ENCODE measurements at regions not wholly inside any gene's neighbourhood (a gene's known extent, or its start where the extent isn't known, plus 50 kb on each side); places are given as distances from the start of the nearest gene placed in this dataset.

DNA sequence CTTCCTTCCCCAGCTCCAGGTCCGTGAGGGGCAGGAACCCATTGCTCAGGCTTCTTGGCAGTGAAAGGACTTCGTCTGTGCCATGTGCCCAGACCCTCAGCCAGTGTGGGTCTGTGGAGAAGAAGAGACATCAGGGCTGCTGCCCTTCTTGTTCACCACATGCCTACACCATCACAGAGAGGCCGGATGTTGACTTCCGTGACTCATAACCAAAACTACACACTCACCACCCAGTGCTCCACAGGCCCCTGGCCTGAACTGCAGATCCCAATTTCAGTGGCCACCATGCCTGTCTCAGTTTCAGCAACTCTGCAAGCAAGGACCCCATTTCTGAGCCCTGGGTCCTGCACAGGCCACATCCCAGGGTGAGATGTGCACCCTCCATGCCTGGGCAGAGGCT lies 332.6 kb upstream of the SALL3 start:
- no peak for DNase-seq (ENCODE audit: low read depth, low spot score)

- no peak for DNase-seq (ENCODE audit: low read depth, low spot score)
Observed at GRCh38 chr18:78649421-78649820, 330.2 kb upstream of the SALL3 start.

DNA sequence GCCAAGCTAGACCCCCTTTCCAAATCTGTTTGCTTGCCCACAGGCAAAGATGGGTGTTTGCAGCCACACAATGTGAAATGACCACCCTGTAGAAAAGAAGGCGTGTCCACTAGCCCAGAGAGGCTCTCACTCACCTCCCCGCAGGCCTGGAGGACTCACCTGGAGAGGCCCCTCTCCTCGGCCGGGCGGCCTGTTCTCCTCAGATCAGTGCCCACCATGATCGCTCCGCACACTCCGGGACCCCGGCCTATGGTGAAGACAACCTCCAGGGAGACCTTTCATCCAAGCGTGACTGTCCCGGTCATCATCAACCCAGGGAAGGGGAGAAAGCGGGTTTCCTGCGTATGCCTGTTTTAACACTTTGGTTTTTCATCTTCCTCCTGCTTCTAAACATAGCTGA lies 328.7 kb upstream of the SALL3 start:
- no peak for DNase-seq (ENCODE audit: low read depth, low spot score)

- no peak for DNase-seq (ENCODE audit: low read depth, low spot score)
Observed at GRCh38 chr18:78652001-78652545, 327.5 kb upstream of the SALL3 start.

- DNase-seq (ENCODE audit: low read depth, low spot score), result no peak
Observed at GRCh38 chr18:78655921-78656320, 323.7 kb upstream of the SALL3 start.

DNA sequence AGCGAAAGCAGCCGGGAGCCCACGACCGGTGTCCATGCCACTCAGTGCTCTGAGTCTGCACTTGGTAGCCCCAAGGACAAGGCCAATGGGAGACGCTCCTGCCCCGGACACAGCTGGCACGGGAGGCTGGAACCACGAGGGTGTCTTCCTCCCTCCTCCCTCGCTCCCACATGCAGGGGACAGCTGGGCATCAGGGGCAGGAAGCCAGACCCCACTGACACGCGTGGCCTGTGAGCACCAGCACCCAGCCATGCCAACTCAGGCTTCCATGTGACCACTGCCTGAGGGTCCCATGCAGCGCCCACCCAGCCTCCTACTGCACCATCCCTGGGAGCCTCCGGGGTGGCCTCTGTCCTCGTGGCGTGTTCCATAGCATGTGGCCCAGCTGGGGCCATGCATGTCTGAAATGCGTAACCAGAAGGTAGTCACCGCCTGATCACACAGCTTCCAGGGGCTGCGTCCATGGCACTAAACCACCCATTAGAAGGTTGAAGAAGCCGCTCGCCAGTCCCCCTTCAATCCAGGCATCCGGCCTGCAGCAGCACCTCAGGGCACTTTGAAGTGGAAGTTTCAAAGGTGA lies 323.2 kb upstream of the SALL3 start:
- no peak for DNase-seq (ENCODE audit: low read depth, low spot score)

DNA sequence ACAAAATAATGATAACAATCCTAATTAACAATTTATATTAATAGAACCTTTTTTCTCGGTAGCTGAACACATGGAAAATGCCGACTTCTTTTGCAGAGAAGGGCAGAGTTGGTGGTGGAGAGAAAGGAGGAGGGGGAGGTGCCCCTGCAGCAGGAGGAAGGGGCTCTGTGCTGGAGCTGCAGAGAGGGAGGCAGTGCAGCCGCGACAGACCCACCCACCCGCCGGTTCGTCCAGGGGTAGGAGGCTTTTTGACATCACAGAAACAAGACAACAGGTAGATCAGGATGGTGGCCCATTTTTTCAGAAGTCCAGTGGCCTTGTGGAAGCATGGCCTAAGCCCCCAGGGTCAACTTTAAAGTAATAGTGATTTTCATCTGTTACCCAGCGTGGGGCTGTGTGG lies 321.1 kb upstream of the SALL3 start:
- DNase-seq (ENCODE audit: low read depth, low spot score), result no peak

DNA sequence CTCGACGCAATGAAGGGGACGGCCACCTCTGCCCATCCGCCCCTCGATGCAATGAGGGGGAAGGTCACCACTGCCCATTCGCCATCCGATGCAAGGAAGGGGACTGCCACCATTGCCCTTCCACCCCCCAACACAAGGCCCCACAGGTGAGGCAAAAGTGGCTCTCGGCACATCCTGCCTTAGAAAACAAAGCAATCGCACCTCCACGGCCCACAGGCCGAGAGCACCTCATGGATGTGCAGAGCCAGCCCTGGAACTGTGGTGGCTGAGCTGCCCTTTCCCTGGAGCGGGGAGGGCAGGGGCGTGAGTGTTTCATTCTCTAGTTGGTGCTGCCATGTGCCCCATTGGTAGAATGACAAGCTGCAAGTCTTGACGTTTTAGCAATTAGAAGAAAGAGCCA lies 320.6 kb upstream of the SALL3 start:
- DNase-seq (ENCODE audit: low read depth, low spot score), result no peak

DNA sequence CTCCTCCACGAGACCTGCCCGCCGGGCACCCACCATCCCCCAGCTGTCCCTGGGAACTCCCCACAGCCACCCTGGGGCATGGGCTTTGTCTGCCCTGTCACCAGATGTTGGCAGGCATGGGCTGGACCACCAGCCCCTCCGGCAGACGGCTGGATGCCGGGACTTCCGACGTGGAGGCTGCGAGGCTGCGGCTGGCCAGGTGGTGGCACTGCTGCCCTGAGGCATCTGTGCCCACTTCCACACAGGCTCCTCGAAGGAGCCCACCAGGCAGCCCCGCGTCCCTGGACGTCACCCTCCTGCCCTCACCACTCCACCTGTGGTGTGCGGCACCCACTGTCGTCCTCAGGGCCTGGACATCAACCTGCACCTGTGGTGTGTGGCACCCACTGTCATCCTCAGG lies 319.9 kb upstream of the SALL3 start:
- DNase-seq (ENCODE audit: low read depth, low spot score), result no peak

DNA sequence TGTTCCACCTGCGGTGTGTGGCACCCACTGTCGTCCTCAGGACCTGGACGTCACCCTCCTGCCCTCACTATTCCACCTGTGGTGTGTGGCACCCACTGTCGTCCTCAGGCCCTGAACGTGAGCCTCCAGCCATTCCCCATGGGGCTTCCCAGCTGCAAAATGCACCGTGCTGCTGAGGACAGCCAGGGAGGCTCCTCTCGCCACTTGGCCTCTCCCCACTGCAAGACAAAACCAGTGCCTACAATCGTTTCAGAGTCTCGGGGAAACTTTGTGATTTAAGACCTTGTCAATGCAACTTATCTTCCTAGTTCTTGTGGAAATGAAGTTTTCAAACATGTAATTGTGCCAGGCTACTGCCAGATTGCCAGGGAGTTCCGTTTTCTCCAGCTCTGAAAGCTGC lies 319.3 kb upstream of the SALL3 start:
- no peak for DNase-seq (ENCODE audit: low read depth, low spot score)

DNA sequence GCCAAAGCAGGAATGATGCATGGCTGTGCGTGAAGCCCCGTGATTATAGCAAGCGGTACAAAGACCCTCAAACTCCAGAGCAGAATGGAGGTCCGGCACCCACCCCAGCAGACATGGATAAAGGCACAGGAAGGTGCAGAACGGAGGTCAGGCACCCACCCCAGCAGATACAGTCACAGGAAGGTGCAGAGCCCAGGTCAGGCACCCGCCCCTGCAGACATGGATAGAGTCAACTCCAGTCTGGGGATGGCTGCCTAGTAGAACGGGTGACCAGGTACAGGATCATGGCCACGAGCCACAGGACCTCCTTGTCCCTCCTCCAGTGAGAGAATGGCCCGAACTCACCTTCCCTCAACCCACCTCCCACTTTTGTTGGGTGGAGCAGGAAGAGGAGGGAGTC lies 318.3 kb upstream of the SALL3 start:
- no peak for DNase-seq (ENCODE audit: low read depth, low spot score)

GRCh38 chr18:78662879-78663278 lies 316.7 kb upstream of the SALL3 start:
- DNase-seq (ENCODE audit: low read depth, low spot score), result no peak

DNA sequence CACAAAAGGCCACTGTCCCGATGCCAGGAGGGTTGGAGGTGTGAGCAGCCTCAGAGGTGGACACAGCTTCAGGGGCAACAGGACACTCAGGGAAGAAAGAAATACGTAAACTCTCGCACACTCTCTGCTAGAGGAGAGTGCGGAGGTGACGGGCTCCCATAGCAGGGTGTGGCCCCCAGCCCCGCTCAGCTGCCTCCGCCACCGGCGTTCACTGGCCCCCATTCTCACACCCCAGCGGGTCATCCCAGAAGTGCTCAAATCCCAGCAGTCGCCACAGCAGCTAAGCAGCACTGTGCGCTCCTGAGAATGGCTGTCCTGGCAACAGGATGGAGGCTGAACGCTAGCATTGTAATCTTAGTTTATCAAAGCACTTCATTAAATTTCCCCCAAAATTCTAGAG lies 315.6 kb upstream of the SALL3 start:
- DNase-seq (ENCODE audit: low read depth, low spot score), result no peak

DNA sequence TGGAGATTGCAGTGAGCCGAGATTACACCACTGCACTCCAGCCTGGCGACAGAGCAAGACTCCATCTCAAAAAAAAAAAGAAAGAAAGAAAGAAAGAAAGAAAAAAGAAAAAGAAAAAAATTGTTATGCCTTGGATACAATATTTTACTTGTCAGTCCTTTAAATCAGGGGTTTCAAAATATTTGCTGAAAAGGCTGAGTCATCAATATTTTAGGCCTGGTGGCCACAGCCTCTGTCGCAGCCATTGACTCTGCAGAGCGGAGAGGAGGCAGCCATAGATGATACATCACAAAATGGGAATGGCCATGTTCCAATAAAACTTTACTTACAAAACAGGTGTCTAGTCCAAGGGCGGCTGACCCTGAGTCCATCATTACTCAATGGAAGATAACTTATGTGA lies 314.8 kb upstream of the SALL3 start:
- DNase-seq (ENCODE audit: low read depth, low spot score), result no peak

- DNase-seq (ENCODE audit: low read depth, low spot score), result no peak
Observed at GRCh38 chr18:78665644-78666043, 314.0 kb upstream of the SALL3 start.

DNA sequence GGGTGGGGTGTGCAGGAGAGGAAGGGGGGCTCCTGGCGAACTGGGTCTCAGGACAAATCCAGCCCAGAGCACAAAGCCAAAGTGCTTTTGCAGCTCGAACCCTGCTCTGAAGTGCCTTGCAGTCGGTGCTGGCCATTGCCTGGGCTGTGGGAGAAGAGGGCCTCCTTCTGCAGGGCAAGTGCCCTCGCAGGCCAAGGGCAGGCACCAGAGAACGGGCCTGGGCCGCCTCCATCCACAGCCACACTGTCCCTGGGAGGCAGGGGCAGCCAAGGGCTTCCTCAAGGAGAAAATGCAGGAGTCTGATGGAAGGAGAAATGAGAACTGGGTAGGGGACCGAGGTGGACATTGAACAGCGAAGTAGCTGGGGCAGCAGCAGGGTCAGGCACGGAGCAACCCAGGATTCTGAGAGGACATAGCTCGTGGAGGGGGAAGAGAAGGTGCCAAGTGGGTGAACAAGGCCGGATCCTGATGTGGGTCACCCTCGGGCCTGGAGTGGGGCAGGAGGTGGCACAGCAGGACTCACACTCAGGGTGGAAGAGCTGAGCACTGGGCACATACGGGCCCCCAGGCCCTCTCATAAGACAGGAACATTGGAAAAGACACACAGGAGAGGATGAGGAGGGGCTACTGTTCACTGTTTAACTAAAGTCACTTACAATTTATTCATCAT lies 312.8 kb upstream of the SALL3 start:
- DNase-seq (ENCODE audit: low read depth, low spot score), result no peak

DNA sequence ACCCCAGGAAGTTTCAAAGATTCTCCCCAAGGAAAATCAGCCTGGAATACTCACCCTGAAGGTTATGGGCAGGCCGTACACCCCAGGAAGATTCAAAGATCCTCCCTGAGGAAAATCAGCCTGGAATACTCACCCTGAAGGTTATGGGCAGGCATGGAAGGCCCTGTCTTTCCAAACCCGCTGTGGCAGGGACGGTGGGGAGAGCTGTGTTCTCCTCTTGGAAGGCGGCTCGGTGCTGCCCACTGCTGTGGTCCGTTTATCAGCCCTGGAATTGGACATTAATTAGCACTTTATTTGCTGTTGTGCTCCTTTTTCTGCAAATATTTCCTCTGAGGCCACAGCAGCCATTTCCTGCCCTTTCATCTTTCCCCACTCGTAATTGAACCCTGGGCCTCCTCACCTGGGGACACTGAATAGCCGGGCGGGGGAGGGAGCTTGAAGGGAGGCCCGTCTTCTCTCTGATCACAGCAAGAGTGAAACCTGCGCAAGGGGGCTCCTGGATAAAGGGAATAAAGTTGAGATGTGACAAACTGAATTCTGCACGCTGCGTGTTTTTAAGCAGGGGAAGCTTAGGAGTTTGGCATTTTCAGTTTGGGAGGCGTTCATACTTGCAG lies 308.7 kb upstream of the SALL3 start:
- no peak for DNase-seq (ENCODE audit: low read depth, low spot score)

GRCh38 chr18:78671551-78671950 lies 308.1 kb upstream of the SALL3 start:
- DNase-seq (ENCODE audit: low read depth, low spot score), result no peak

GRCh38 chr18:78672862-78673446 lies 306.7 kb upstream of the SALL3 start:
- DNase-seq (ENCODE audit: low read depth, low spot score), result no peak

DNA sequence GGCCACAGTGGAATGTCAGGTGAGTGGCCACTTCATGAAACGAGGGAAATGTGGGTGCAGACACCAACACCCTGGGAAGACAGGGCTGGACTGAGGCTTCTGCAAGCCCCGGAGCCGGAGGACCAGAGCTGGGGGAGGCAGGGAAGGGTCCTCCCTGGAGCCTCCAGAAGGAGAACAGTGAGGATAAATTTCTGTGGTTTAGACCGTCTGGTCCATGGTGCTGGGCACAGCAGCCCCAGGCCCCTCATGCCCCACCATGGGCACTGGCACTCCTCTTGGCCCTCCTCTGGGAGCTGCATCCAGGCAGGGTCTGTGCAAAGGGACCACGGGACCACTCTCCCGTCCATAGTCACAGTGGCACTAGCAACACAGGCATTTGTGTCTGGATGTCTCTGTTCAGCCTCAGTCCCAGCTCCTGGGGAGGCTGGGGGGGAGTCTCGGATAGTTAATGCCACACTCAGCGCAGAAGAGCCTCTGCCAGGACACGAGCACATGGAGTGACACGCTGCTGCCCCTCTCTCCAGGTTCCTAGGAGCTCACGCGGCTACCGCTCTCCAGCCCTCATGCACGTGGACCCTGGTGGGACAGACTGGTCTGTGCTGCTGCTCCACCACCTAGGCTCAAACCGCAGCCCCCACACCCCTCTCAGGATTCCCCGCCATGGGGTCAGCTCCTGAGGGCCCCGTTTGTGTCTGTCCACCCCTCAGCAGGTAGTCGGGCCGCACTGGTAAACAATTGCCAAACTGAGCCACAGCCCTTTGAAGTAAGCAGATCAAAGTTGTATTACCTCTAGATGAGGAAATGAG lies 305.9 kb upstream of the SALL3 start:
- DNase-seq (ENCODE audit: low read depth, low spot score), result no peak

GRCh38 chr18:78675231-78675630 lies 304.4 kb upstream of the SALL3 start:
- no peak for DNase-seq (ENCODE audit: low read depth, low spot score)

All from iPS DF 19.7 (cell line).